ENCODE measurements at regions not wholly inside any gene's neighbourhood (a gene's known extent, or its start where the extent isn't known, plus 50 kb on each side); places are given as distances from the start of the nearest gene placed in this dataset.

- no peaks in the 10 kb centered on the region for H3K9me3 ChIP-seq (ENCODE audit: insufficient read depth, low read depth)
- intact Hi-C loops (cut with micrococcal nuclease; ENCODE audit: unreplicated experiment) = no loop called here
- H3K27ac ChIP-seq = no peak overlapping the region
- ChIA-PET POLR2A (ENCODE audit: unreplicated experiment) (no interaction called here), CTCF (no interaction called here)
- no TSS peak for BruUV-seq (replicated peaks)
- no peaks in the 10 kb centered on the region for H4K20me1 ChIP-seq (ENCODE audit: insufficient read depth)
- no peaks in the 10 kb centered on the region for H3K4me1 ChIP-seq (replicated peaks; ENCODE audit: insufficient read depth)
- DNase-seq = no peak
- no peaks in the 10 kb centered on the region for H3K9me2 ChIP-seq (ENCODE audit: insufficient read depth)
- no peak for TF ChIP-seq CTCF (conservative IDR thresholded peaks at IDR 0.05)
- TF ChIP-seq EZH2 (IDR thresholded peaks at IDR 0.05; ENCODE audit: low read depth) = no peak
- H3F3A ChIP-seq (ENCODE audit: insufficient read depth, low read depth) = no peaks in the 10 kb centered on the region
- H3K27me3 ChIP-seq (ENCODE audit: insufficient read depth, low read depth) = no peaks in the 10 kb centered on the region
- no peak overlapping the region for H2AFZ ChIP-seq
- H3K4me3 ChIP-seq = no peak overlapping the region
- H3K36me3 ChIP-seq (ENCODE audit: low read depth) = no peaks in the 10 kb centered on the region
- H3K4me2 ChIP-seq = no peak overlapping the region
- no peaks in the 10 kb centered on the region for H3K79me2 ChIP-seq (ENCODE audit: low read depth)
Observed at GRCh38 chr18:10349561-10349960, 104.9 kb upstream of the APCDD1 start.

- no peaks in the 10 kb centered on the region for H3K4me1 ChIP-seq (replicated peaks; ENCODE audit: insufficient read depth)
- no peak overlapping the region for H3K4me3 ChIP-seq
- CTCF ChIA-PET = no interaction called here
- H3K36me3 ChIP-seq (ENCODE audit: low read depth) = no peaks in the 10 kb centered on the region
- POLR2A ChIA-PET (ENCODE audit: unreplicated experiment) = no interaction called here
- H4K20me1 ChIP-seq (ENCODE audit: insufficient read depth) = no peaks in the 10 kb centered on the region
- no peaks in the 10 kb centered on the region for H3K9me3 ChIP-seq (ENCODE audit: insufficient read depth, low read depth)
- H3K79me2 ChIP-seq (ENCODE audit: low read depth) = no peaks in the 10 kb centered on the region
- intact Hi-C loops (cut with micrococcal nuclease; ENCODE audit: unreplicated experiment) = no loop called here
- TF ChIP-seq EZH2 (IDR thresholded peaks at IDR 0.05; ENCODE audit: low read depth) = no peak
- no peak for TF ChIP-seq CTCF (conservative IDR thresholded peaks at IDR 0.05)
- no peak overlapping the region for H3K27ac ChIP-seq
- no peaks in the 10 kb centered on the region for H3K27me3 ChIP-seq (ENCODE audit: insufficient read depth, low read depth)
- H3K9me2 ChIP-seq (ENCODE audit: insufficient read depth) = no peaks in the 10 kb centered on the region
- no TSS peak for BruUV-seq (replicated peaks)
- no peaks in the 10 kb centered on the region for H3F3A ChIP-seq (ENCODE audit: insufficient read depth, low read depth)
- DNase-seq = no peak
- H3K4me2 ChIP-seq = no peak overlapping the region
- no peak overlapping the region for H2AFZ ChIP-seq
Observed at GRCh38 chr18:10350661-10351060, 103.8 kb upstream of the APCDD1 start.

- intact Hi-C loops (cut with micrococcal nuclease; ENCODE audit: unreplicated experiment) = no loop called here
- H3F3A ChIP-seq (ENCODE audit: insufficient read depth, low read depth) = no peaks in the 10 kb centered on the region
- no TSS peak for BruUV-seq (replicated peaks)
- no peak overlapping the region for H2AFZ ChIP-seq
- no peaks in the 10 kb centered on the region for H3K36me3 ChIP-seq (ENCODE audit: low read depth)
- no peak for DNase-seq
- no peaks in the 10 kb centered on the region for H3K79me2 ChIP-seq (ENCODE audit: low read depth)
- H3K9me2 ChIP-seq (ENCODE audit: insufficient read depth) = no peaks in the 10 kb centered on the region
- H3K27me3 ChIP-seq (ENCODE audit: insufficient read depth, low read depth) = no peaks in the 10 kb centered on the region
- H4K20me1 ChIP-seq (ENCODE audit: insufficient read depth) = no peaks in the 10 kb centered on the region
- POLR2A ChIA-PET (ENCODE audit: unreplicated experiment) = no interaction called here
- H3K4me1 ChIP-seq (replicated peaks; ENCODE audit: insufficient read depth) = no peaks in the 10 kb centered on the region
- CTCF ChIA-PET = no interaction called here
- no peak overlapping the region for H3K4me2 ChIP-seq
- TF ChIP-seq EZH2 (IDR thresholded peaks at IDR 0.05; ENCODE audit: low read depth) (no peak), CTCF (conservative IDR thresholded peaks at IDR 0.05) (no peak)
- no peak overlapping the region for H3K4me3 ChIP-seq
- H3K27ac ChIP-seq = no peak overlapping the region
- no peaks in the 10 kb centered on the region for H3K9me3 ChIP-seq (ENCODE audit: insufficient read depth, low read depth)
Observed at GRCh38 chr18:10351219-10351818, 103.1 kb upstream of the APCDD1 start.
